Astrocyte of the spinal cord (primary cell): ENCODE measurements at regions not wholly inside any gene's neighbourhood (a gene's known extent, or its start where the extent isn't known, plus 50 kb on each side); places are given as distances from the start of the nearest gene placed in this dataset.
"Not testable (repeated sequence)": the region's sequence is repeated elsewhere in the genome, so short reads cannot be mapped to it uniquely, and the experiment has no call there.

Source experiments
- DNase-seq: peaks from one replicate; pipeline ENCODE4 v3.0.0; 2011; ENCODE audit warnings: low read depth, low spot score
- H3K4me3 ChIP-seq: 2 replicates; pipeline ENCODE4 v1.5.1; 2011; ENCODE audit warnings: low read depth, mild to moderate bottlenecking, low read length, moderate library complexity
- CTCF ChIP-seq: IDR thresholded peaks from 2 replicates; pipeline ENCODE4 v1.5.1; 2012; ENCODE audit warnings: low read depth, mild to moderate bottlenecking, low read length, inconsistent platforms
- in situ Hi-C: cut with HindIII; loops from 2 replicates; pipeline ENCODE4 v1.10.0; 2017; ENCODE audit warnings: low sequenced_read_pairs

- no peak for DNase-seq
- H3K4me3 ChIP-seq: no peak overlapping the region
- in situ Hi-C loops: no loop called here
- no peak for TF ChIP-seq CTCF
Measured at GRCh38 chr17:12230481-12231354, 210.0 kb downstream of the MAP2K4 start.

- no peak overlapping the region for H3K4me3 ChIP-seq
- no peak for TF ChIP-seq CTCF
- no peak for DNase-seq
- in situ Hi-C loops: no loop called here
Measured at GRCh38 chr17:12231355-12231682, 210.6 kb downstream of the MAP2K4 start.

GRCh38 chr17:12239021-12239420, 218.3 kb downstream of the MAP2K4 start:
- H3K4me3 ChIP-seq, DNase-seq, in situ Hi-C loops: not testable (repeated sequence)

GRCh38 chr17:12242345-12242954, 221.8 kb downstream of the MAP2K4 start:
- no peak for DNase-seq
- TF ChIP-seq CTCF: no peak
- H3K4me3 ChIP-seq: no peak overlapping the region
- in situ Hi-C loops: no loop called here

- no peak for DNase-seq
- in situ Hi-C loops: no loop called here
- no peak overlapping the region for H3K4me3 ChIP-seq
- TF ChIP-seq CTCF: no peak
Measured at GRCh38 chr17:12247761-12248160, 227.1 kb downstream of the MAP2K4 start.

GRCh38 chr17:12250973-12251372, 230.3 kb downstream of the MAP2K4 start:
- H3K4me3 ChIP-seq: no peak overlapping the region
- TF ChIP-seq CTCF: no peak
- in situ Hi-C loops: no loop called here
- no peak for DNase-seq

- no peak overlapping the region for H3K4me3 ChIP-seq
- no peak for DNase-seq
- in situ Hi-C loops: no loop called here
- TF ChIP-seq CTCF: no peak
Measured at GRCh38 chr17:12252462-12252861, 231.8 kb downstream of the MAP2K4 start.
